ENCODE measurements at regions not wholly inside any gene's neighbourhood (a gene's known extent, or its start where the extent isn't known, plus 50 kb on each side); places are given as distances from the start of the nearest gene placed in this dataset.
A peak's percentile ranks its signal among the peaks of the same experiment; 100 is the strongest.
"Not testable (repeated sequence)": the region's sequence is repeated elsewhere in the genome, so short reads cannot be mapped to it uniquely, and the experiment has no call there.

DNA sequence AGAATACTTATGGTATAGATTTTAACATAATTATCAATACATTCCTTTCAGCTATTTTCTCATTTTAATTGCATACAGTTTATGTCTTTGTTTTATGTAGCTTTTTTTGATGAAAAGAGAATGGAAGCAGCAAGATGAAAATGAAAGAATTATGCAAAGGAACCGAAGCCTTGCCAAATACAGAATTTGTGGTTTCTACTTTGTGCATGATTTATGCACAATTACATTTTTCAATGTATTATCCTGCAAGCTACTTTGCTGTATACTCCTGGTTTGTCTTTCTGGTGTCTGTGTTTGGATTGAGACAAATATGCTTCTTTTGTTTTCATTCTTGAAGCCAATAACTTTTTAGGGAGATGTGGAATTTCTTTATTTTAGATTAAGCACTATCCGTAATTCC, 1642.6 kb upstream of the CELF4 start:
- DNase-seq = no peak

DNA sequence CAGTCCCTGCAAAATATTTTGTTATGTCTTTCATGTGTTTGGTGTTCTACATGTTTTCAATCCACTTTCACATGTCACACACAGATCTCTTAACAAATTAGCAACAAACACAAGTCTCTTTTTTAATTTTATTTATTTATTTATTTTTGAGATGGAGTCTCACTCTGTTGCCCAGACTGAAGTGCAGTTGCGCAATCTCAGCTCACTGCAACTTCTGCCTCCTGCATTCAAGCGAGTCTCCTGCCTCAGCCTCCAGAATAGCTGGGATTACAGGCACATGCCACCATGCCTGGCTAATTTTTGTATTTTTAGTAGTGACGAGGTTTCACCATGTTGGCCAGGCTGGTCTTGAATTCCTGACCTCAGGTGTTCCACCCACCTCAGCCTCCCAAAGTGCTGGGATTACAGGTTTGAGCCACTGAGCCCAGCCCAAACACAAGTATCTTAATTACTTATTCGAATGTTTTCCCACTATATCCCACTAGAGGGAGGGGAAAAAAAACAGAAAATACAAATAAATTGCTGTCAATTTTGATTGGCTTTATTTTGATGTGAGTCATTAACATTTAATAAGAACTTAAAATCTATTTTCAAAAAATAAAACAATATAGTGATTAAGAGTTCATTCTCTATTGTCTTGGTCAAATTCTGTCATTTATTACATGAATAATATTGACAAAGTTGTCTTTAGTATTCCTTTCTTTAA, 1641.0 kb upstream of the CELF4 start:
- not testable (repeated sequence) for DNase-seq

DNA sequence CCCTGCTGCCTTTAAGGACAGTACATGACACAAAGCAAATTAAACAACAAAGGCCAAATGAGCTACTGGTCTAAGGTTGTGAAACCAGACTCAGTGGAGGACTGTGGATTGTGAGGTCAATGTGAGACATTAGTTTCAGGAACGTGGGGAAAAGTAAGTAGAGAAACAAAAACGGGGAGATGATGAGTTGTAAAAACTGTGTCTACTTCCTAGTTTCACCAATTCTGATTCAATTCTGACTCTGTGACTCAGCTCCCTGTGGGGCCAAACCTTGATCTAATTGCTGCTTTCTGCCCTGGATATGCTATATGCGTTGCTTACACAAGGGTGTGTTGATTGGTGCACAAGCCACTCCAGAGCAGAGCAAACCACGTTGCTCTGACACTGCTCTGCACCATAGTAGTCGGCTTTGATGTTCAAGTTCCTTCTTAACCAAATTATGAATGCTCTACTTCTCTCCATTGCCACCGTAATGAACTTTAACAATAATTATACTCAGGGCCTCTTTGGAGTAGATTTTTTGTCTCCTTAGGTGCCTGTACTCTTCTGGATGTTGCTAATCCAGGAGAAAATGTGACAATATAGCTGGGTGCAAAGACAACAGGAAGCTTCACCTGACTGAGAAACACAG, 1640.1 kb upstream of the CELF4 start:
- peak; percentile 44 for DNase-seq

DNA sequence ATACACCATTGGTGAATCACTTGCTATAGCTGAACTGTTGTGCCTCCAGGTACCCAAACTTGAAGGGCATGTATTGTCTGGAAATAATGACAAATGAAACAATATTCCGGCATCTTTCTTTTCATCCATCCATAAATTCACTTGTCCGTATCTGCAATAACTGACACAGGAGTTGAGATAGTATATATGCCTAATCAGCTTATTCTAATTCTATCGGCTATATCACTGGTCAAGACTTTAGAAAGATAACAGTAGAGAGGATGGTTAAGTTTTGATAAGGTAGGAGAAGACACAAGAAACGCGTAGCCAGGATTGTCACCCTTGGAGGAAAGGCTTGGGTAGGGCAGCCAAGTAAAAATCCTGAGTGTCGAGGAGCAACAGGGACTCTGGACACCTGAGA, 1634.6 kb upstream of the CELF4 start:
- no peak for DNase-seq

DNA sequence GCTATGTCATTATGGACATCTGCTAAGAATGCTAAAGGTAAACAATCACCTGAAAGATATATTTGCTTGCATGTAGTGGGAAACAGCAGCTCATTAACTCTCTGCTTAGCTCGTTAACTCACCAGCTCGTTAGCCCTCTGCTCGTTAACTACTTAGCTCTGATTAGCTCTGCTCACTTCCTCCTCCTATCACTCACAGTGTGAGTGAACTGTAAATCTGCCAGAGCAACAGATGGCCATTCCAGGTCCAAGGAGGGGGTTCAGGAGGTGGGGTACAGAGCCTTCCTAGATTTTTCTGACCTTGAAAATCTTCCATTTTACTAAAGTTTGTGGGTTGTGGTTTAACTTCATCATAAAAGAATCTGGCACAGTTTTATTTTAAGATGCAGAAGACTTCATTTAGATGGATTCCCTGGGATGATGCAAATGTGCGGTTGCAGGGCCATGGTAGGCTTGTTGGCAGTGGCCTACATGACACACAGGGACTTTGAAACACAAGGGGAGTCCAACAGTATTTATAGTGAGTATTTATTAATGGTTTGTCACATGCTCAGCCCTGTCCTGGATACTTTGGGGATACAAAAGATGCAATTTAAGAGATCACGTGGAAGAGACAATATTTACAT, 1633.7 kb upstream of the CELF4 start:
- no peak for DNase-seq

DNA sequence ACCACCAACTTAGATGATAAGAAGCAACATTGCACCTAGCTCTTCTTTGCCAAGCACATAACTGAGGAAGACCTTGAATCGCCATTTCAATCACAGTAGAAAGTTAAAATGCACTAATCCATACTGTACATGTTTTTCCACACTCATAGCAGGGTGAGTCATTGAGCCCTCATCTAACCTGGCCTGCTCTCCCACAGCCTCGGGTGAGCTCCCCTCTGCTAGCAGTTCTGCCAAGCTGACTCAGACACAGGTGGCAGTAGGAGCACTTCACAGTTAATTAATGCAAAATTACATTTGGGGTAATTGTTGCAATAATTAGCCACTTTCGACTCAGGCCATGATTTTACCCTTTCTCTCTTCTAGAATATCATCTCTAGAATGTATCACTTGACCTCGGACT, 1632.8 kb upstream of the CELF4 start:
- no peak for DNase-seq

DNA sequence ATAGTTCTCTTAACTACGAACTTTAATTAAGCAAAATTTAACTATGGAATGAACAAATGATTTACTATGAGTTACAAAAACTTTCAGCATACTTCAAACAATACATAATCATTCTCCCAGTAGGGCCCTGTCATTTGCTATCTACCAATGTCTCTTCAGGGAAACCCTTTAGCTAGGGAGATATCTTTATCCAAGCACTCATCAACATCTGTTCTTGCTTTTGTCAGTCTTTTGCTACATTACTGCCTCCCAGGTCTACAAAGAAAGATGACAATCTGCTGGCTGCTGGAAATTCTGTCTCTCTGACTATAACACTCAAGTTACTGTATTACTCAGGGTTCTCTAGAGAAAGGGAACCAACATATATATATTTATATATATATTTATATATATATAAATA, 1626.3 kb upstream of the CELF4 start:
- DNase-seq = no peak

DNA sequence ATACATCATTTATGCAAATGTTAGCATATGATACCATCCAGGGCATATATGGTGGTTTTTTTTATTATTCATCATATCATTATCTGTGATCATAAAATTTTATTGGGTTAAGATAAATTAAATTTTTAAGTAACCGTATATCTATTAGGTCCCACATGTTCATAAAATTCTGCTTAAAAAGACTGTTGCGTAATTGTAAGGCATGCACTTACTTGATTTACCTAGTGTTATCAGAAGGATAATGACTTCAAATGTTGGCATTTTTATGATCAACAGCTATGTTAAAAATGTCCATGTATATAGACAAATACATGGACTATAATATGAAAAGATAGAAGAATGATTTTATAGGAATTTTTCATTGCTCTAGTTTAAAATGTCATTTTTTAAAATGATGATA, 1625.5 kb upstream of the CELF4 start:
- no peak for DNase-seq

DNA sequence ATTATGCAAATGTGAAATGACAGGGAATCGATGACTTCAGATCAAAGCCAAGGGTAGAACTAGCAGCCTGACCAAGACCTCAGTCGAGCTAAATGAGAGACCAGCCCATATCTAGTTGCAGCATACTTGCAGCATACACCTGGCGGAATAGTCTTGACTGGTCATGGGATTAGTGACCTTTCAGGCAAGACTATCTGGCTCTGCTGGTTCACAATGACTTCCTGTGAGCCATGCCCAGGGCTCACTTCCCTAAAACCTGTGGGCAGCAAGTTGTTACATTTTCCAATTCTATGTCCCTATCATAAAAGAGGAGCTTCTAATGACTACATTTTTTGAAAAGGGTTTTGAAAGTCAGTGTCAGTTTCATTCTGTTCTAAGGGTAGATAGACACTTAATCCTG, 1624.9 kb upstream of the CELF4 start:
- DNase-seq = peak; percentile 28

DNA sequence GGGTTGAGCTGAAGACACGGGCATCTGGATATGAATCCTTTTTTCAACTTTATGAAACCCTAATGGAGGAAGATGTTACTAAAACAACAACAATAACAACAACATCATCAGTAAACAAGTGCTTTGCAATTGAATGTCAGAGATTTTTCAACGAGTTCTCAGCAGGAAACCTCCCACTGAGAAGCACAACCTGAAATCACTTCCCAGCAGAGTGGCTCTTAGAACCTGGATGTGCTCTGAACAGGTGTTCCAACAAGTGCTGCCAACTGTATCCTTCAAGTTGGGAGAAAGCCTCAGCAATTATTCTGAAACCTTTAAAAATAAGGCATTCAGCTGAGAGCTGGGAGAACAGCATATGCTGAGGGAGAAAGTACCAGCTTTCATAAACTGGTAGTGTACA, 1622.7 kb upstream of the CELF4 start:
- no peak for DNase-seq

DNA sequence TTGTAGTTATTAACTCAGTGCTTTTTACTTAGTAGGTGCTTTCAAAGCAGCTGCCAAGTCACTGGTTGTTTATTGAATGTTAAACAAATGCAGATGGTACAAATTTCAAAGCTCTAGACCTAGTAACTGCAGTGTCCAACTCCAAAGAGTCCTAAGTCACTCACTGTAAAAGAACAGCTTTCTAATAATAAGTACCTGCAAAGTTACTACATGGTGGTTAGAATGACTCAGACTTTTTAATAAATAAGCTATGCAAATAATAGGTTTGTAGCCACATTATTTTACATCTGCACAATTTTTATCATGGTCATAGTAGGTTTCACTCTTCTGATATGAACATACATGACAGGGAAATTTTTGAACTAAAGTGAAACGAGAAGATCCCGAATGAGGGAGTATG, 1620.4 kb upstream of the CELF4 start:
- no peak for DNase-seq

DNA sequence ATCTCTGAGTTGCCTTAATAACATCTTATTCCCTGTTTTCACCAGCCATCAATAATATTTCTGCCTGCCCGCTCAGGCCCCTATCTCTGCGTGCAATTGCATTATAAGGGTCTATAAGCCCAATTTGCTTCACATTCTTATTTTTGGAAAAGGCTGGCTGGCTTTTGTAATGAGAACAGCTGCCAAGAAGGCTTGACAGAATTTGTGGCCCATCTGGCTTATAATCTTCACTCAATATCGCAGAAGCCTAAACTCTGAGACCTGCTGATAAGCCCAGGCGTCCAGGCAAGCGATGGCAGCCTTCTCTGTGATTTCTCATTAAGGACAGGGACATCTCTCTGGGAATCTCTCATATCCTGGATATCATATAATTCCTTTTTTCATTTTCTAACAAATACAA, 1618.6 kb upstream of the CELF4 start:
- DNase-seq = no peak

DNA sequence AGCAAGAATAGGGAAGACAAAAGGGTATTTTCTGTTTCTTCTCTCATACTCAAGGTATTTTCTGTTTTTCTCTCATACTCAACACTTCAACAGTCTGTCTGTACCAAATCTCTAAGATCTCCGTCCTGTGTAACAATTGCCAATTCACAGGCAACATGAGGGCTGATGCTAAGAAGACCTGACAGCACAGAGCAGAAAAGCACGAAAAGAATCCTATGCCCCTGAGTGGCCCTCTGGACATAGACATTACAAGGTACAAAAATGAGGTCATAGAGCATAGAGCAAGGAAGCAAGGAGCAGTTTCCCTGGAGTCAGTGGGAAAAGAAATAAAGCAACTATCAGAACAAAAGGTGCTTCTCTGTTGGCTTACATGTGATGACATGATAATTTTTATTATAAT, 1612.6 kb upstream of the CELF4 start:
- DNase-seq = no peak

DNA sequence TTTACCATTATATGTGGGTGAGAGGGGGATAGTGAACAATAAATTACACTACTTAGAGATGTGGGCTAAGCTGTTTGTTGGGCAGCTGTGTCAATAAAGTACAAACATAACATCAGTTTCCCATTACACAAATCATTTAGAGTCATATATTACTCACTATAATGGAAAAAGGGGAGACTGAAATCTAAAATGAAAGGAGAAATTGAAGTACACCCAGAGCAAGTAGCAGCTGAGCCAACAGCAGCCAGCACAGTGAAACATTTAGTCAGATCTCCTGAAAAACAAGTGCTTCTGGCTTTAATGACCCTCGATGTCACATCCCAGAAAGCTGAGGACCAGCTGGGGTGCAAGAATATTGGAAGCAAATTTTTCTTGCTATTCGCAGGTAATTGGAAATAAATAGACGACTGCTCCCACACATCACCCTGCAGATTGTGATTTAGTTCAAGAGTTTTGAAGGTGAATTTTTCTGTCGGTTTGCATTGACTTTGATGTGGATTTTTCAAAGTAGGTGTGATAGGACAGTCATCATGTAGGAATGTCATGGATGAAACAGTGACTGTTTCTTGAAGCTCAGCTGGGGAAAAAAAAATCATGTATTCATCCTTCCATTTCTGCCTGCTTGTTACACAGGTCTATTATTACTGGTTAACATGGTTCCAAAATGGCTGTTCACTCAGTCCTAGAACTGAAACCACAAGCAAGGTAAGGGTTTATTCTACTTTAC, 1607.3 kb upstream of the CELF4 start:
- DNase-seq = no peak

DNA sequence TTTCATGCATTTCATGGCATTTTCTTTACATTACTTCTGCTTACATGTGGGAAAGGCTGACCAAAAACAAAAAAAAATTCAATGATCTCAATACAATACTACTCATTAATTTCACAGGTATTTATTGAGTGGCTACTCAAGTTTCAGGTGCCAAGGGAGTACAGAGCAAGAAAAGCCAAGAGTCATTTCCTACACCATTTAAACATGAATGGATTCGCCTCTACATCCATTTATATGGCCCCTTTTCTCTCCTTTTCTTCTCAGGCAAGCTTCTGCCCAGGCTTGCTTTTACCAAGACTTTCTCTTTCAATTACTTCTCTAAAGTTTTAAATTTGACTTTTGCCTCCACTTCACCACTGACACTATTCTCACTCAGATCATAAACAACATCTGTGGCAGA, 1603.1 kb upstream of the CELF4 start:
- DNase-seq = no peak

DNA sequence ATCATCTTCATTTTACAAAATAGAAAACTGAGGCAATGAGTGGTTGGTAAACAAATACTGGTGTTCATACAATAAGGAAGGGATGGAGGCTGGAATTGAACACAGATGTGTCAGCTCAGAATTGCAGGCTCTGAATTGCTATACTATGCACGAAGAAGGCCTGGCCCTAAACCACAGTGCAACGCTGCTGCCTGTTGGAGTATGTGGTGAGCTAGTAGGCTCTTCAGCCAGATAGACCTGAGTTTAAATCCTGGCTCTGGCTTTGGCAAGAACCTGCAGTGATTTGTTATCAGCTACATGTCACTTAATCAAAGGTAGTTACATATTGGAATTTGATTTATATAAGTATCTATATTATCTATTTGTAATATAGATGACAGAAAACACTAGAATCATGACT, 1602.4 kb upstream of the CELF4 start:
- no peak for DNase-seq

DNA sequence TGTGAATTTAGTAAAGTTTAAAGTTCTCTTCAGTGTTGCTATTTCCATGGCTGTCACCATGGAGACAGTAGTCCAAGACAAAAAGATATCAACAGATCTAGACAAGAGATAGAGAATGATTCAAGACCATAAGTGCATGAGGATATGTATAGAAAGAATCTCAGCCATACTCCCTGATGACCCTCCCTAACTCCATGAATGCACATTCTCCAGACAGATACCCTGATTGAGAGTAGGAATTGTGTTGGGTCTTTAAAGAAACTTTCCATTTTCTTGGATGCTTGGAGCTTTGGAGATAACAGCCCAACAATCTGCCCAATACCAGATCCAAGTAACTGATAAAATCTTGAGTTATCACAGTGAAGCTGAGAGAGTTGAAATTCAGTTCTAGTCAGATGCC, 1601.2 kb upstream of the CELF4 start:
- no peak for DNase-seq

DNA sequence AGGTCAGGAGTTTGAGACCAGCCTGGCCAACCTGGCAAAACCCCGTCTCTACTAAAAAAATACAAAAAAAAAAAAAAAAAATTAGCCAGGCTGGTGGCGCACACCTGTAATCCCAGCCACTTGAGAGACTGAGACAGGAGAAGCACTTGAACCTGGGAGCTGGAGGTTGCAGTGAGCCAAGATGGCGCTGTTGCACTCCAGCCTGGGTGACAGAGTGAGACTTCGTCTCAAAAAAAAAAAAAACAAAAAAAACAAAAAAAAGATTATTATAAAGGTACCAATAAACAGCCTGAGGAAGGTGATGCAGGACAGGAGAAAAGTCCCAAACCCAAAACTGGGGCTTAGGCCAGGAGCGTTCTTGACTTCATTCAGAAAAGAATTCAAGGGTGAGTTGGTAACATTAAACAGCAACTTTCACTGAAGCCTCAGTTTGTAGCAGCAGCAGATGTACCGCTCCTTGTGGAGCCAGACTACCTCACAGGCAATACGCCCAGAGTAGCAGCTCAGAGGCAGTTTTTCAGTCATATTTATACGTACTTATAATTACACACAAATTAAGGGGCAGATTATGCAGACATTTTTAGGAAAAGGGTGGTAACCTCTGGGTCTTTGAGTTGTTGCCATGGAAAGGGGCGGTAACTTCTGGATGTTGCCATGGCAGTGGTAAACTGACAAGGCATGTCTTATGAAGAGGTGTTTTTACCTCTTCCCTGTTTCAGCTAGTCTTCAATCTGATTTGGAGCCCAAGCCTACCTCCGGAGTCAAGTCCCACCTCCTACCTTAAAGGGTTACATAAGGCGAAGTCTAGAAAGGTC, 1596.6 kb upstream of the CELF4 start:
- no peak for DNase-seq

DNA sequence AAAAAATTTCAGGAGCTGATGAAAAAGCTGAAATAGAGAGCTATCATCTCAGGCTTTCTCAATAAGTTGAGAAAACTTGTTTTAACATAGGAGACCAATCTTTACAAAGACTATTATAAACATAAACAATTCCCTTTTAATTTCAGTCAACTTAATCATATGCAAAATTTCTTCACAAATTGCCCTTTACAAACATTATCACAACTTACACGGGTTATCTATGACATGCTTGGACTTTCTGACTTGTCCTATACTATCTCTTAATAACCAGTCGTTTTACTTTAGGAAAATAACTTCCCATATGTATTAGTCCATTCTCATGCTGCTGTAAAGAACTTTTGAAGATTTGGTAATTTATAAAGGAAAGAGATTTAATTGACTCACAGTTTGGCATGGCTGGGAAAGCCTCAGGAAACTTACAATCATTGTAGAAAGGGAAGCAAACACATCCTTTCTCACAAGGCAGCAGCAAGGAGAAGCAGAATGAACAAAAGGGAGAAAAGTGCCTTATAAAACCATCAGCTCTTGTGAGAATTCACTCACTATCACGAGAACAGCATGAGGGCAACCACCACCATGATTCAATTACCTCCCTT, 1583.7 kb upstream of the CELF4 start:
- no peak for DNase-seq

DNA sequence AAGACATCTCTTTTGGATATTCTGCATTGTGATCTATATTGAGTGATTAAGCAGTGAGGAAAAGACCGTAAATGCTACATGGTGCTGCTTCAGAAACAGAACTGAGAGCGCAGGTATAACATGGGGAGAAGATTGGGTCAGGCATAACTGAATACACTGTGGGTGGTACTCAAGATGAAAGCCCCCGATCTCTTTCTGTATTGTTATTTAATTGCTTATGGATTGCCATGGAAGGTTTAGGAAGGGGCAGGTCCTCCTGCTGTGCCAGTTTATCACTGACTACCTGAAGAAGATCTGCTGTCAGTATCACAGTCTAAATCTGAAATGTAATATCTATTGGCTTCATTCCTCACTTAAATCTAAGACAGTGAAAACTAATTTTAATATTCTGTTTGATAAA, 1568.7 kb upstream of the CELF4 start:
- DNase-seq = no peak

DNA sequence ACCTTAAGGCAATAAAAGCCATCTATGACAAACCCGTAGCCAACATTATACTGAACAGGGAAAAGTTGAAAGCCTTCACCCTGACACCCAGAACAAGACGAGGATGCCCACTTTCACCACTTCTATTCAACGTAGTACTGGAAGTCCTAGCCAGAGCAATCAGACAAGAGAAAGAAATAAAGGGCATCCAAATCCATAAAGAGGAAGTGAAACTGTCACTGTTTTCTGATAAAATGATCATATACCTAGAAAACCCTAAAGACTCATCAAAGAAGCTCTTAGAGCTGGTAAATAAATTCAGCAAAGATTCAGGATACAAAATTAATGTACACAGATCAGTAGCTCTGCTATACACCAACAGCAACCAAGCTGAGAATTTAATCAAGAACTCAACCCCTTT, 1561.9 kb upstream of the CELF4 start:
- not testable (repeated sequence) for DNase-seq

DNA sequence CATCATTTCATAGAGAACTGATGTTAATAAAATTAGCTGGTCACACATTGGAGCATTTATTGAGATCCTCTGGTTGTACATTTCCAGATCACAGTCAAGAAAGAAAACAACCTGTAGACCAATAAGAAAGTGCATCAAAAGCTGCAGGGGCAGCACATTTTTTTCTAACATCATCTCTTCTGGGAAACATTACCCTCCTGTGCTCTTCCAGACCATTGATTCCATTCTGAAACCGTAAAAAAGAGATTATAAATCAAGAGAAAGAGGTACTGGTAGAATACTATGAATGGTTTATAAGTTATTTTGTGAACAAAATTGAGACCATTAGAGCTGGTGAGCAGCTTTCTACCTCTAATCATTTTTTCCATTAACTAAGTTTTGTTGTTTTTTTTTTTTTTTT, 1548.2 kb upstream of the CELF4 start:
- no peak for DNase-seq

DNA sequence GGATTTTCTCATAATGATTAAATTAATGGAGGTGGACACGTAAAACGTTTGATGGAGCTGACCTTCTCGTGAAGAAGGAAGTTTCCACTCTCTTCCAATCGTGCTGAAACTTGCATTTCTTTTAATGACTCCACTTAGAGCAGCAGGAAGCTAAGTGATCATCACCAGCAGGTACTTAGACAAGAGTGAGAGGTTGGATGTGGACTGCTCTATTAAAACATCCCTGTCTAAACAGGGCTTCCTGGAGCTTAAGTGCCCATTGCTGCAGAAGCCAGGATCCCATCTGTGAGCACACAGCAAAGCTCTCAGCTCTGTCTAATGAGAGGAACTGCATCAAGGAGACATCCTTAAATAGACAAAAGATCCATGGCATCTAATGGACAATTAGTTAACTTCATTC, 1539.5 kb upstream of the CELF4 start:
- no peak for DNase-seq
